Endothelial cell (in vitro differentiated cells): ENCODE measurements at regions not wholly inside any gene's neighbourhood (a gene's known extent, or its start where the extent isn't known, plus 50 kb on each side); places are given as distances from the start of the nearest gene placed in this dataset.

Source experiments
- DNase-seq: peaks from one replicate; pipeline ENCODE4 v3.0.0; 2021; ENCODE audit warnings: low spot score
- H3K27ac Mint-ChIP-seq: one replicate; pipeline ENCODE4 v1.8.0; 2021; ENCODE audit warnings: mixed read lengths, inconsistent platforms; ENCODE audit not compliant: unreplicated experiment
- H3K27me3 Mint-ChIP-seq: one replicate; pipeline ENCODE4 v1.8.0; 2021; ENCODE audit warnings: mild to moderate bottlenecking, moderate library complexity, mixed read lengths, inconsistent platforms; ENCODE audit not compliant: unreplicated experiment
- H3K36me3 Mint-ChIP-seq: one replicate; pipeline ENCODE4 v1.8.0; 2021; ENCODE audit warnings: mild to moderate bottlenecking, low read depth, mixed read lengths, inconsistent platforms; ENCODE audit not compliant: unreplicated experiment
- H3K4me1 Mint-ChIP-seq: one replicate; pipeline ENCODE4 v1.8.0; 2021; ENCODE audit warnings: mild to moderate bottlenecking, mixed read lengths, inconsistent platforms; ENCODE audit not compliant: unreplicated experiment
- H3K4me3 Mint-ChIP-seq: one replicate; pipeline ENCODE4 v1.8.0; 2021; ENCODE audit warnings: mild to moderate bottlenecking, mixed read lengths, inconsistent platforms; ENCODE audit not compliant: unreplicated experiment
- H3K9me3 Mint-ChIP-seq: one replicate; pipeline ENCODE4 v1.8.0; 2021; ENCODE audit warnings: mixed read lengths, inconsistent platforms; ENCODE audit not compliant: unreplicated experiment
- CTCF ChIP-seq: fragments of 200-600 bp; sonication (generic); IDR thresholded peaks from one replicate; pipeline ENCODE4 v1.5.0; 2021; ENCODE audit warnings: antibody characterized with exemption; ENCODE audit not compliant: unreplicated experiment

- Mint-ChIP-seq H3K4me3 (no peak overlapping the region), H3K9me3 (no peaks in the 10 kb centered on the region), H3K27me3 (peaks cover 3% of the 10 kb centered on the region), H3K27ac (no peak overlapping the region), H3K4me1 (peaks cover 13% of the 10 kb centered on the region), H3K36me3 (no peaks in the 10 kb centered on the region)
- DNase-seq: no peak
- no peak for TF ChIP-seq CTCF
Measured at GRCh38 chr1:224802617-224803016, 126.9 kb upstream of the DNAH14 start.

- Mint-ChIP-seq H3K27ac (no peak overlapping the region), H3K9me3 (no peaks in the 10 kb centered on the region), H3K36me3 (no peaks in the 10 kb centered on the region), H3K27me3 (no peaks in the 10 kb centered on the region), H3K4me1 (peaks cover 7% of the 10 kb centered on the region), H3K4me3 (no peak overlapping the region)
- no peak for DNase-seq
- TF ChIP-seq CTCF: no peak
Measured at GRCh38 chr1:224804220-224804619, 125.3 kb upstream of the DNAH14 start.

GRCh38 chr1:224805889-224806288, 123.6 kb upstream of the DNAH14 start:
- Mint-ChIP-seq H3K27ac (no peak overlapping the region), H3K4me3 (no peak overlapping the region), H3K27me3 (no peaks in the 10 kb centered on the region), H3K9me3 (no peaks in the 10 kb centered on the region), H3K4me1 (no peaks in the 10 kb centered on the region), H3K36me3 (no peaks in the 10 kb centered on the region)
- TF ChIP-seq CTCF: no peak
- DNase-seq: no peak

GRCh38 chr1:224809137-224809536, 120.3 kb upstream of the DNAH14 start:
- DNase-seq: no peak
- H3K36me3 Mint-ChIP-seq: no peaks in the 10 kb centered on the region
- H3K4me3 Mint-ChIP-seq: no peak overlapping the region
- H3K27ac Mint-ChIP-seq: no peak overlapping the region
- H3K27me3 Mint-ChIP-seq: peaks cover 1% of the 10 kb centered on the region
- no peaks in the 10 kb centered on the region for H3K4me1 Mint-ChIP-seq
- peaks cover 4% of the 10 kb centered on the region for H3K9me3 Mint-ChIP-seq
- TF ChIP-seq CTCF: no peak

GRCh38 chr1:224809613-224810012, 119.9 kb upstream of the DNAH14 start:
- H3K36me3 Mint-ChIP-seq: no peaks in the 10 kb centered on the region
- peaks cover 1% of the 10 kb centered on the region for H3K27me3 Mint-ChIP-seq
- H3K27ac Mint-ChIP-seq: no peak overlapping the region
- H3K4me3 Mint-ChIP-seq: no peak overlapping the region
- peaks cover 4% of the 10 kb centered on the region for H3K9me3 Mint-ChIP-seq
- DNase-seq: no peak
- no peaks in the 10 kb centered on the region for H3K4me1 Mint-ChIP-seq
- TF ChIP-seq CTCF: no peak
